GM21619 (cell line): ENCODE measurements at regions not wholly inside any gene's neighbourhood (a gene's known extent, or its start where the extent isn't known, plus 50 kb on each side); places are given as distances from the start of the nearest gene placed in this dataset.
"Not testable (repeated sequence)": the region's sequence is repeated elsewhere in the genome, so short reads cannot be mapped to it uniquely, and the experiment has no call there.

Experiments used
- ATAC-seq: cut with Tn5 transposase; IDR thresholded peaks from one replicate; pipeline ENCODE4 v1.9.1; 2021; ENCODE audit not compliant: unreplicated experiment

- no peak for ATAC-seq
Observed at GRCh38 chr12:13368431-13368830, 171.9 kb downstream of the EMP1 start.

GRCh38 chr12:13367973-13368372, 171.4 kb downstream of the EMP1 start:
- ATAC-seq, result no peak

- ATAC-seq, result no peak
Observed at GRCh38 chr12:13365748-13366366, 169.3 kb downstream of the EMP1 start.

DNA sequence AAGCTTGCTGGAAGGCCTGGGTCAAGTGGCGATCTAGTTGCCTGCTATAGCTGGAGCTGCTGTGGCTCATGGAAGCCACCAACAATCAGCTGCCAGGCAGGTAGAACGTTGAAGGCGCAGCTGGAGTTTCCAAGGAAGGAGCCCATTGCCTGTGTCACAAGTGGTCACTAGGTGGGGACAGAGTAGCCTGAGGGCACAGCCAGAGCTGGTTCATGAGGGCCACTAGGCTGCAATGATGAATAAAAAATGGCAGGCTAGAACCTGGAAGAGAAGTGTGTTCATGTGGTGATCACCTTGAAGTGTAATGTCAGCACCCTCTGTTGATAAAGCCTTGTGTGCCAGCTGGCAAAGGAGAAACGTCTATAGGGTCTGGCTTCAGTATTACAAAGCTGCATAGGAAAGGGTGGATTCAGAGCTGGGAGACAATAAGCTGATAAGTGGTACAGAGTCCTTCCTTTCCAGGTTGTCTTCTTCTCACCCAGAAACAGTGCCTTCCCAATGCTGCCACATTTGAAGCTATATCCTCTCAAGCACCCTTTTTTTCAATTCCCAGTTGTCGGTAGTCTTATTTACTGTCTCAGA, 165.8 kb downstream of the EMP1 start:
- peak; percentile 97 for ATAC-seq

- no peak for ATAC-seq
Observed at GRCh38 chr12:13359636-13360035, 163.1 kb downstream of the EMP1 start.

DNA sequence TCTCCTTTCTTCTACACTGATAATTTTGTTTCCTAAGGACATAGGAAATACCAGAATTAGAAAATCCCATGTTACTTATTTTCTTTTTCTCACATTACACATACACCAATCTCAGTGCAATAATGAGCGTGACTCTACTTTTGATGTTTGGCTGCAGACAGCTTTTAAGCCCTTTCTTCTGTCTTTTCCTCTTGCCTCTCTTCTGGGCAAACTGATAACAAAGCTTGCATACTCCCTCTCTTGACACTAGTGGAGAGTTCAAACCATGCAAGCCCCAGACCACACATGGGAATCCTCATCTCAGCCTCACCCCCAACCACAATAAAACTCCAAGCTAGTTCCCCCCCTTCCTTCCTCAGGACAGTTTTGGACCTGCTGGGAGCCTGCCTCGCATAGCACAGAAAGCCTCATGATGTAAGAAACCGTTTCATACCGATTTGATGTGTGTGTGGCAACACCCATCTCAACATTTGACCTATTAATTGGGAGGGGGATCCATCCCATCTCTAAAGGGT, 161.9 kb downstream of the EMP1 start:
- no peak for ATAC-seq

- no peak for ATAC-seq
Observed at GRCh38 chr12:13350946-13351345, 154.4 kb downstream of the EMP1 start.

DNA sequence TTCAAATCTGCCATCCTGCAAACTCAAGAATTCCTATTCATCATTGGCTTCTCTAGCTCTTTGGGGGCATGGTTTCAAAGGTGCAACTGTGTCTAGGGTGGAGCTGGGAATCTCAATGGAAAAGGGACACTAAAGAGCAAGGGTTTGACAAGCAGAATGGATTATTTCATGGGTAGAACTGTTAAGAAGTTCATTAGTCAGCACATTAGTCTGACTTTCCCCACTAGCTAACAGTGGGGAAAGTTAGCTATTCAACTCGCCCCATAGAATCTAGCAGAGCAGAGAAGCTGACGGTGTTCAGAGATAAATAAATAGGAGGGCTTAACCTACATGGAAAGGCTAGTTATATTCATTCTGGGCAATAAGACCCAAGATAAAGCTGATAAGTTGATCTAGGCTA, 153.9 kb downstream of the EMP1 start:
- ATAC-seq, result no peak

- no peak for ATAC-seq
Observed at GRCh38 chr12:13348464-13348863, 151.9 kb downstream of the EMP1 start.

DNA sequence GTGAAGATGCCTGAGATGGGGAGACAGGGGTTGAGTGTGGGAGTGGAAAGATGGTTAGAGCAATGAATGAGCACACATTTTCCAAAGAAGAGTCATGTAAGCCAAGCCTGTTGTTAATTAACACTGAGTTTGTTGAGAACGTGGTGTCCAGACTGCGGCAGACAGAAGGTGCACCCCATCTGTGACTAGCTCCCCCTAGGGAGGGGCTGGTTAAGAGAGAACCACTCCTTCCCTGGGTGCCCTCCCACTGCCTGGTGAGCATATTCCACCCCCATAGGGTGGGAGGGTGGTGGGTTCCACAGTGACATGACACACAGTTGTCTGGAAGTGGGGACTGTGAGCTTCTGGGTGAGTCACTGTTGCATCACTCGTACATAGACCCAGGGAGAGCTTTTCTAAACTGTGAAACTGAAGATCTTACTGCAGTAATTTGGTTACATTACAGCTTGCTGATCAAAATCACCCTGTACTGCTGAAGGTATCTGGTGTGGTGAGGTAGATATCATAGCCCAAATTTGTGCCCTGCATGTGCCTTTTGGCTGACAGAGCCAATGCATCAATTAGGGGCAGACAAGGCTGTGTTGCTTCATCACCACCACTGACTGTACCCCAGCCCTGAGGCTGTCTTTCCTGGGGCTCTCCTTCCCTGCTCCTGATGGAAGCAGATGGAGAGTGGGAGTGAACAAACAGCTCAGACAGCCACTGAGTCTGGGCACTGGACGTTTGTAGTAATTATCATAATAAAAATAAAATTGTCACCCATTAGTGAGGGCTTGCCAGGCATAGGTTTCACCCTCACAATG, 150.9 kb downstream of the EMP1 start:
- no peak for ATAC-seq

DNA sequence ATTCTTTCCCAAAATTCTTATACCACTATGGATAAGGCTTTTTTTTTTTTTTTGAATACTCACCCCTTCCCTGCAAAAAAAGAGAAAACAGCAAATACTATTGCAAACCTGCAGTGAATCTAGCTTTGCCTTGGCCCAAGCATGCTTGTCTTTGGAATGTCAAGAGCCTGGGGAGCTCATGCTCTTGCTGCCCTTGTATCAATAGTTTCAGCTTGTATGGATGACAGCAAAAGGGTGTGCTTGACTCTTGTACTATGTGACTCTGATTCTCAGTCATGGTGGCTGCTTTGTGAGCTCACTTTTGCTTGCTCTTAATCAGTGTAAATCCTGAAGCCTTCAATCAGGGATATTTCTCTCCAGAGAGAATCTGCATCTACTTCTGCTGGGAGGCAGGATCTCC, 149.2 kb downstream of the EMP1 start:
- ATAC-seq, result no peak

GRCh38 chr12:13343375-13343774, 146.8 kb downstream of the EMP1 start:
- no peak for ATAC-seq

- ATAC-seq, result peak; percentile 64
Observed at GRCh38 chr12:13342971-13343370, 146.4 kb downstream of the EMP1 start.

DNA sequence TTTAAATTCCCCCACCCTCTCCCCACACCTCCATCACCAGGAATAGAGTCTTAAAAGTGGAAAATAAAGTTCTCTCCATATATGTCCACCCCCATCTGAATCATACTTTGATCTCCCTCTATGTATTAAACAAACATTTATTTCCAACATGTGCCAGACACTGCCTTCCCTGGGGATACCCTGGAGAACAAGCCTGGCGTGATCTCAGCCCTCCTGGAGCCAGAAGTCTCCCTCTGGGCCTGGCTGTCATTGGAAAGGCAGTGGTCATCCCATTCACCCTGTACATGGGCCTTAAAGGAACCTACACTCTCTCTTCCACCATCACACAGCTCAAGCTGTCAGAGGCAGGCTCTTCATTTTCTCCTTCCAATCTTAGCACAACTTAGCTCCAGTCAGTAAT, 143.6 kb downstream of the EMP1 start:
- ATAC-seq, result no peak

DNA sequence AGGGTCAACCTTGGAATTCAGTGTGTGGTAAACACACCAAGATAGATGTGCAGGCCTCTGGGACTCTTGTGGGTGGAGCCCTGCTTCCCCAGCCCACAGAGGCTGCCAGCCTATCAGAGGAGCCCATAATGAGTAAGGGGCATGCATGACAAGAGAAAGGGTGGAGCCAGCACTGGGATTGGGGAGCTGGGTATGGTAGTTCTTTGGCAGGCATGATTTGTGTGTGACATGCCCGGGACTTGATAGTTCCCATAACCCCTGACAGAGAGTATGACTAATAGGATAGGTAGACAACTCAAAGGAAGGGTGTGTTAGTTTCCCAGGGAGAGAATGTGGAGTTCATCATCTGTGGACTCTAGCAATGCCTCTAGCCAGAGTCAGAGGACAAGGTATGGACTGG, 143.0 kb downstream of the EMP1 start:
- no peak for ATAC-seq

DNA sequence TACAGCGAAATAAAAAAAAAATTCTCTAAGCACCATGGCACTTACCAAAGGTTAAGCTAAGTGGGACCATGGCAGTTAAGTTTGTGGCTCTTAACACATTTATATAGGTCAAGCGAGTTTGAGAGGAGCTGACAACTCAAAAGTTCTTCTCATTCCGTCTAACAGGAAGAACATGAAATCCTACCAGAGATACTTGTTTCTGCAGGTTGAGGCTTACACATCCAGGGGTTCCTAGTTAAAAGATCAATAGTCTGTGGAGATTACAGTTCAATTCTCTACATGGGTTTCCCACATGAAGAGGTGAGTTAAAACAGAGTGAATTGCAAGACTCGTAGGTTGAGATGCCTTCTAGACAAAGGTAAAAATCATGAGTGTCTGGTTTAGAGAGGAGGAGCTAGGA, 142.6 kb downstream of the EMP1 start:
- ATAC-seq, result no peak

DNA sequence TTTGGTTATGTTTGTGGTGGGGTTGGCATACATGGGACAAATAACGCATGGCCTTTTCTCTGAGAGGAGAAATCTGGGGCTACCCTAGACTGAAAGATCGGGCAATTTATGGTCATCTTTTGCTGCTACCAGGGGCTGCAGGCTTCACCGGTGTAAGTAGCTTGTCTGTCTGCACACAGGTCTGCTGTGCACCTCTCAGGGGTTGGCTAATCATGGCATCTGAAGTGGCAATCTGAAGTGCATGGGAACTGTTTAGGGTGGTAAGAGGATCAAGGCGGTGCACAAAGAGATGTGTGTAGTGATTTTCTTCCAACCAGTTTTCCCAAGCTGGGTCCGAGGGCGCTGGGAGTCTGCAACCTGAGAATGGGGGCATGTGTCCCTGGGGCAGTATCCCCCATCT, 141.3 kb downstream of the EMP1 start:
- no peak for ATAC-seq

- no peak for ATAC-seq
Observed at GRCh38 chr12:13336216-13336615, 139.7 kb downstream of the EMP1 start.

DNA sequence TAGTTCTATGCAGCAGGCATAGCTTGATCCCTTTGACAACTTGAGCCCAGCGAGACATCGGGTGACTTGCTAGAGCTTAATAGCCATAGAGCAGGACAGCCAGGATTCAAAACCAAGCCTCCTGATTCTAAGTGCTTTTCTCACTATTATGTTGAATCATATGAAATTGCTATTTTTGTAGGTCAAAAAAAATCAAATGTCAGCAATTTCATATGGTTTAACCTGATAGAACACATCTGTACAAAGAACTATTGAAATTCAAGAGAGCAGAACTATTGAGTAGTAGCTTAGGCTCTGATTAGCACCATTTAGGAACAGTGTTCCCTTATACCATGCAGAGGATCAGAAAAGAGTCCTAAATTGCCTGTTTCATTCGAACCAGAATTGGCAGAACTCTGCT, 132.0 kb downstream of the EMP1 start:
- ATAC-seq, result no peak

DNA sequence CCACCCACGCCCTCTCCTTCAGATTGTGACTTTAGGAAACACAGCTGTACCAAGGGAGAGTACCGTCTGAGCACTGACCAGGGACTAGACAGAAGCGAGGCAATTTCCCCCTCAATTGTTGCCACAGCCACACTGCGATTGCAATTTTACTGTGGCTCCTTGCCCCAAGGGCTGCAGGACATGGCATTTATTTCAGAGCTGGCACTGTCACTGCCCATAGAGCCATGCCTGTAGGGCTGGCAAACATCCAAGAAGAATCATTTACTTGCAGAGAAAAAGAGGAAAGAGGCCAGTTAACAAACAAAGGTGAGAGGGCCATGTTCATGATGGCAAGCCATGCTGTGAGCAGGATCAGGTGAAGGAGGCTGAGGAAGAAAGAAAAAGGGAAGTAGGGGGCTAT, 129.6 kb downstream of the EMP1 start:
- ATAC-seq, result no peak

GRCh38 chr12:13325037-13325436, 128.5 kb downstream of the EMP1 start:
- not testable (repeated sequence) for ATAC-seq
